ENCODE measurements at regions not wholly inside any gene's neighbourhood (a gene's known extent, or its start where the extent isn't known, plus 50 kb on each side); places are given as distances from the start of the nearest gene placed in this dataset.

GRCh38 chr1:209421186-209421585 lies 162.3 kb upstream of the CAMK1G start:
- DNase-seq, result no peak

- DNase-seq, result no peak
Observed at GRCh38 chr1:209421978-209422680, 161.4 kb upstream of the CAMK1G start.

GRCh38 chr1:209425959-209426358 lies 157.6 kb upstream of the CAMK1G start:
- no peak for DNase-seq

GRCh38 chr1:209427277-209427676 lies 156.2 kb upstream of the CAMK1G start:
- DNase-seq, result no peak

- DNase-seq, result no peak
Observed at GRCh38 chr1:209427811-209428210, 155.7 kb upstream of the CAMK1G start.

GRCh38 chr1:209428241-209428921 lies 155.1 kb upstream of the CAMK1G start:
- no peak for DNase-seq

GRCh38 chr1:209429611-209430010 lies 153.9 kb upstream of the CAMK1G start:
- DNase-seq, result no peak

GRCh38 chr1:209430107-209430506 lies 153.4 kb upstream of the CAMK1G start:
- DNase-seq, result no peak

- DNase-seq, result no peak
Observed at GRCh38 chr1:209430821-209431259, 152.7 kb upstream of the CAMK1G start.

- DNase-seq, result no peak
Observed at GRCh38 chr1:209431402-209431801, 152.1 kb upstream of the CAMK1G start.

- DNase-seq, result no peak
Observed at GRCh38 chr1:209431813-209432442, 151.6 kb upstream of the CAMK1G start.

- DNase-seq, result no peak
Observed at GRCh38 chr1:209432443-209432825, 151.1 kb upstream of the CAMK1G start.

GRCh38 chr1:209433649-209434031 lies 149.9 kb upstream of the CAMK1G start:
- DNase-seq, result no peak

- no peak for DNase-seq
Observed at GRCh38 chr1:209434066-209434465, 149.4 kb upstream of the CAMK1G start.

- DNase-seq, result no peak
Observed at GRCh38 chr1:209434631-209435217, 148.8 kb upstream of the CAMK1G start.

GRCh38 chr1:209435654-209436566 lies 147.6 kb upstream of the CAMK1G start:
- DNase-seq, result no peak

- DNase-seq, result no peak
Observed at GRCh38 chr1:209439828-209440227, 143.7 kb upstream of the CAMK1G start.

- DNase-seq, result no peak
Observed at GRCh38 chr1:209443361-209443931, 140.1 kb upstream of the CAMK1G start.

GRCh38 chr1:209443975-209444651 lies 139.4 kb upstream of the CAMK1G start:
- DNase-seq, result no peak

- no peak for DNase-seq
Observed at GRCh38 chr1:209444961-209445360, 138.6 kb upstream of the CAMK1G start.

- no peak for DNase-seq
Observed at GRCh38 chr1:209445576-209445975, 137.9 kb upstream of the CAMK1G start.

- DNase-seq, result no peak
Observed at GRCh38 chr1:209446356-209446755, 137.2 kb upstream of the CAMK1G start.

All from activated gamma-delta T cell treated with Interleukin-2 at 50 U/mL for 16 hours (primary cell).